ENCODE measurements at regions not wholly inside any gene's neighbourhood (a gene's known extent, or its start where the extent isn't known, plus 50 kb on each side); places are given as distances from the start of the nearest gene placed in this dataset.

GRCh38 chr5:164881442-164881841, 1376.0 kb downstream of the MAT2B start:
- in situ Hi-C loops (cut with MboI; ENCODE audit: low sequenced_read_pairs) = no loop called here

GRCh38 chr5:164885179-164885578, 1379.8 kb downstream of the MAT2B start:
- in situ Hi-C loops (cut with MboI; ENCODE audit: low sequenced_read_pairs) = no loop called here

- in situ Hi-C loops (cut with MboI; ENCODE audit: low sequenced_read_pairs) = no loop called here
Measured at GRCh38 chr5:164893071-164893470, 1387.7 kb downstream of the MAT2B start.

- in situ Hi-C loops (cut with MboI; ENCODE audit: low sequenced_read_pairs) = no loop called here
Measured at GRCh38 chr5:164898705-164899104, 1393.3 kb downstream of the MAT2B start.

- in situ Hi-C loops (cut with MboI; ENCODE audit: low sequenced_read_pairs) = no loop called here
Measured at GRCh38 chr5:164909673-164910072, 1404.3 kb downstream of the MAT2B start.

- in situ Hi-C loops (cut with MboI; ENCODE audit: low sequenced_read_pairs) = no loop called here
Measured at GRCh38 chr5:164921722-164922121, 1416.3 kb downstream of the MAT2B start.

- in situ Hi-C loops (cut with MboI; ENCODE audit: low sequenced_read_pairs) = no loop called here
Measured at GRCh38 chr5:164934039-164934438, 1428.6 kb downstream of the MAT2B start.

GRCh38 chr5:164934561-164934960, 1429.1 kb downstream of the MAT2B start:
- in situ Hi-C loops (cut with MboI; ENCODE audit: low sequenced_read_pairs) = no loop called here

- in situ Hi-C loops (cut with MboI; ENCODE audit: low sequenced_read_pairs) = no loop called here
Measured at GRCh38 chr5:164941132-164941531, 1435.7 kb downstream of the MAT2B start.

- in situ Hi-C loops (cut with MboI; ENCODE audit: low sequenced_read_pairs) = no loop called here
Measured at GRCh38 chr5:164950927-164951326, 1445.5 kb downstream of the MAT2B start.

- in situ Hi-C loops (cut with MboI; ENCODE audit: low sequenced_read_pairs) = no loop called here
Measured at GRCh38 chr5:164951570-164951969, 1446.2 kb downstream of the MAT2B start.

GRCh38 chr5:164958688-164959087, 1453.3 kb downstream of the MAT2B start:
- in situ Hi-C loops (cut with MboI; ENCODE audit: low sequenced_read_pairs) = no loop called here

- in situ Hi-C loops (cut with MboI; ENCODE audit: low sequenced_read_pairs) = no loop called here
Measured at GRCh38 chr5:164959761-164960160, 1454.3 kb downstream of the MAT2B start.

- in situ Hi-C loops (cut with MboI; ENCODE audit: low sequenced_read_pairs) = no loop called here
Measured at GRCh38 chr5:164962329-164962961, 1457.0 kb downstream of the MAT2B start.

GRCh38 chr5:164966611-164967010, 1461.2 kb downstream of the MAT2B start:
- in situ Hi-C loops (cut with MboI; ENCODE audit: low sequenced_read_pairs) = no loop called here

- in situ Hi-C loops (cut with MboI; ENCODE audit: low sequenced_read_pairs) = no loop called here
Measured at GRCh38 chr5:164967354-164967753, 1461.9 kb downstream of the MAT2B start.

- in situ Hi-C loops (cut with MboI; ENCODE audit: low sequenced_read_pairs) = no loop called here
Measured at GRCh38 chr5:164972973-164973372, 1467.6 kb downstream of the MAT2B start.

- in situ Hi-C loops (cut with MboI; ENCODE audit: low sequenced_read_pairs) = no loop called here
Measured at GRCh38 chr5:164975986-164976385, 1470.6 kb downstream of the MAT2B start.

GRCh38 chr5:164980480-164980879, 1475.1 kb downstream of the MAT2B start:
- in situ Hi-C loops (cut with MboI; ENCODE audit: low sequenced_read_pairs) = no loop called here

GRCh38 chr5:164998142-164998541, 1492.7 kb downstream of the MAT2B start:
- in situ Hi-C loops (cut with MboI; ENCODE audit: low sequenced_read_pairs) = no loop called here

- in situ Hi-C loops (cut with MboI; ENCODE audit: low sequenced_read_pairs) = no loop called here
Measured at GRCh38 chr5:164998590-164998989, 1493.2 kb downstream of the MAT2B start.

- in situ Hi-C loops (cut with MboI; ENCODE audit: low sequenced_read_pairs) = no loop called here
Measured at GRCh38 chr5:165000479-165001190, 1495.2 kb downstream of the MAT2B start.

- in situ Hi-C loops (cut with MboI; ENCODE audit: low sequenced_read_pairs) = no loop called here
Measured at GRCh38 chr5:165003283-165003682, 1497.9 kb downstream of the MAT2B start.

Data from HL-60/S4 (cell line).